Cardiac fibroblast (primary cell): ENCODE measurements at regions not wholly inside any gene's neighbourhood (a gene's known extent, or its start where the extent isn't known, plus 50 kb on each side); places are given as distances from the start of the nearest gene placed in this dataset.
A peak's percentile ranks its signal among the peaks of the same experiment; 100 is the strongest.

Experiments used
- DNase-seq, 2 donors: peaks; one replicate each; pipeline versions ENCODE4 v3.0.0 to v3.0.0-alpha.2; 2010; ENCODE audit warnings: low read depth in 2 of 2
- H3K4me3 ChIP-seq, 2 donors: replicated peaks in 1 of 2; 1 replicate in 1 of 2; 2 replicates in 1 of 2; pipeline ENCODE4 v1.5.1; 2011; ENCODE audit warnings: low read depth in 2 of 2, low read length in 2 of 2, mild to moderate bottlenecking in 2 of 2, moderate library complexity in 1 of 2
- TF ChIP-seq, protein P1 (sequence below): IDR thresholded peaks from one replicate; pipeline ENCODE4 v1.5.1; 2011; ENCODE audit warnings: low read depth, mild to moderate bottlenecking, low read length, inconsistent platforms

DNA sequence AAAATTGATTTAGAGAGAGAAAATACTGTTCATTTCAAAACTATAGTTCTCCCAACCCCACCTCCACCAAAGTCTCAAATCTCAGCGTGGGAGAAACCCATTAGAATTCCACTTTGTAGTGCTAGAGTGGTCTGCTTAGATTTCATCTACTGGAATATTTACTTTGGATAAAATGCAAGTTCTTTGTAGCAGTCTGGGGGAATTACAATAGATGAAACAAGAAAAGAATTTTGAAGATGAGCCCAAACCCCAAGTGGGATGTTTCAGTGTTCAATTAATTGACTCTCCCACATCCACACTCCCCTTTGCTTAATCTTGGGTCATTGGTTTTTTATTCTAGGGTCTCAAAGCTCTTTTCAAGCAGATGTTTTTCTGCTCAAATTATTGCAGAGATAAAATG is 97.8 kb downstream of the RPL22L1 start:
- TF ChIP-seq, protein P1, sequence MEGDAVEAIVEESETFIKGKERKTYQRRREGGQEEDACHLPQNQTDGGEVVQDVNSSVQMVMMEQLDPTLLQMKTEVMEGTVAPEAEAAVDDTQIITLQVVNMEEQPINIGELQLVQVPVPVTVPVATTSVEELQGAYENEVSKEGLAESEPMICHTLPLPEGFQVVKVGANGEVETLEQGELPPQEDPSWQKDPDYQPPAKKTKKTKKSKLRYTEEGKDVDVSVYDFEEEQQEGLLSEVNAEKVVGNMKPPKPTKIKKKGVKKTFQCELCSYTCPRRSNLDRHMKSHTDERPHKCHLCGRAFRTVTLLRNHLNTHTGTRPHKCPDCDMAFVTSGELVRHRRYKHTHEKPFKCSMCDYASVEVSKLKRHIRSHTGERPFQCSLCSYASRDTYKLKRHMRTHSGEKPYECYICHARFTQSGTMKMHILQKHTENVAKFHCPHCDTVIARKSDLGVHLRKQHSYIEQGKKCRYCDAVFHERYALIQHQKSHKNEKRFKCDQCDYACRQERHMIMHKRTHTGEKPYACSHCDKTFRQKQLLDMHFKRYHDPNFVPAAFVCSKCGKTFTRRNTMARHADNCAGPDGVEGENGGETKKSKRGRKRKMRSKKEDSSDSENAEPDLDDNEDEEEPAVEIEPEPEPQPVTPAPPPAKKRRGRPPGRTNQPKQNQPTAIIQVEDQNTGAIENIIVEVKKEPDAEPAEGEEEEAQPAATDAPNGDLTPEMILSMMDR: no peak
- no peak overlapping the region for H3K4me3 ChIP-seq
- DNase-seq: no peak

DNA sequence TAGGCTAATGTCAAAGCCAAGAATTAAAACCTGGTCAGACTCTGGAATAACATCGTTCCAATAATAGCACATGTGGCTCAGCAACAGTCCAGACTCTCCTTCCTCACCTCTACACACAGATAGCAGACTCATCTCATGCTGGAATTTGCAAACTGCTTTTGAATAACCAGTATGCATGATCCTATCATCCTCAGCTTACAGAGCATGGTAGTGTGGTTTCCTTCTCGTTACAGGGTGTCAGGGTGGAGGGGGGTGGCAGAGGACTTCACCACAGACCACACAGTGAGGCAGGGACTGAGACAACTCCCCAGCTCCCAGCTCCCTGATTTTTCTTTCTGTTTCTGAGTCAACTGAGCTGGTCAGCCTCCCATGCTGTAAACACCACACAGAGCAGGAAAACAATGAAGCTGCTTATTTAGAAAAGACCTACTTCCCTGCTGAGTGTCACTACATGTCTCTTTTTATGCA is 101.6 kb downstream of the RPL22L1 start:
- H3K4me3 ChIP-seq: no peak overlapping the region
- TF ChIP-seq, protein P1: no peak
- DNase-seq: no peak

DNA sequence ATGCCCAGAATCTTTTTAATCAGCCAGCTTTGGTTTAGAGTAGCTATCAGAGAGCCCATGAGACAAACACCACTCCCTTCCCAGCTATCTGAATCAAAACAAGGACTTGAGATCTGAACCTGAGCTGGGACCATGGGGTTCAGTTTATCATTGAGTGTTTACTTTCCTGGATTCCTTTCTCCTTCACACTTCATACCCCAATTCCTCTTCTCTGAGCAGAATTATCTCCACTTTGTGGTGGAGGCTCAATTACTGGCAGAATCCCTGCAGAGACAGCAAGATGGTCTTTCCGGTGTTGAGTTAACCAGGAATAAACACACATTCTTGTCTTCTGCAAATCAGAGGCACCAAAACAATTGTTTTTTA is 102.4 kb downstream of the RPL22L1 start:
- TF ChIP-seq, protein P1: no peak
- no peak overlapping the region for H3K4me3 ChIP-seq
- no peak for DNase-seq

DNA sequence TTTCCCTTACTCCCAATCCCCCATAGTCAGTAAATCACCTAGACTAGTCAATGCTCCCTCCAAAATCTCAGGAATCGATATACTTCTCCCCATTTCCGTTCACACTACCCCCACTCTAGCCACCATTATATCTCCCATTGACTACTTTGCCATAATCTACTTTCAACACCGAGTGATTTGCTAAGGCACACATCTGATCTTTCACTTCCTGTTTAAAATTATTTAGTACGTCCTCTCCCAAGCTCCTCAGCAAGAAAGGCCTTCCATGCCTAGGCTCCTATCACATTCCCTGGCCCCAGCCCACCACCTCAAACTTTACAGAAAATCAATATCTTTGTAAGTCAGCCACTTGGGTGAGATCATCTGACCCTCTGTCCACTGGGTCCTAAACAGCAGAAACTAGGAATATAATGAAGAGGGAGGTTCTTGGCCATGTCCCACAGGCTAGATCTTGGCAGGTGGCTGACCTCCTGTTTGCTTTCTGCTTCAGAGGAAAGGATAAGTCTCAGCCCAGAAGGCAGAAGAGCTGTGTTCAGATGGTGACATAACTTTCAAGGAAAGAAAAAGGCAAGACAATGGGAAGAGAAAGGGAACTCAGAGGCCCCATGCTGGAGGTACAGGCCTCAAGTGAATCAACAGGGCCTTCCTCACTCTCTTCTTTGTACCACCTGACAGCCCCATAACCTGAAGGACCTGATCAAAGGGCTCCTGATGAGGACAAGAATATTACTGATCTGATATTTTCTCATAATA is 103.0 kb downstream of the RPL22L1 start:
- no peak overlapping the region for H3K4me3 ChIP-seq

DNA sequence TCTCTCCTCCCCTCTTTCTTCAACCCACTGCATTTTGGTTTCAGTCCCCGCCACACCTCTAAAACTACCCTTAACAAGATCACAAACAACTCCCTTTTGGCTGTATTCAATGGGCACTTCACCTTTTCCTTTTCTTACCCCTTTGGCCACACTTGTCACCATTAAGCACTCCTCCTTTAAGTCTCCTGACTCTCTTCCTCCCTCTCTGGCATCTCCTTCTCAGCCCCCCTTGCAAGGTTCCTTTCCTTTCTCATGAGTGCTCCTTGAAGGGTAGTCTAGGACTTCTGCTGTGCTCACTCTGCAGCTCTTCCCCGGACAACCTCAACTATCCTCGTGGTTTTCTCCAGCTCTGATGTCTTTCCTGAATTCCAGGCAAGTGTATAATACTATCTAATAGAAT is 103.7 kb downstream of the RPL22L1 start:
- no peak for DNase-seq
- TF ChIP-seq, protein P1: no peak
- H3K4me3 ChIP-seq: no peak overlapping the region

More for the DNA sequence above, 103.0 kb downstream of the RPL22L1 start:
- TF ChIP-seq, protein P1: no peak
- no peak for DNase-seq

DNA sequence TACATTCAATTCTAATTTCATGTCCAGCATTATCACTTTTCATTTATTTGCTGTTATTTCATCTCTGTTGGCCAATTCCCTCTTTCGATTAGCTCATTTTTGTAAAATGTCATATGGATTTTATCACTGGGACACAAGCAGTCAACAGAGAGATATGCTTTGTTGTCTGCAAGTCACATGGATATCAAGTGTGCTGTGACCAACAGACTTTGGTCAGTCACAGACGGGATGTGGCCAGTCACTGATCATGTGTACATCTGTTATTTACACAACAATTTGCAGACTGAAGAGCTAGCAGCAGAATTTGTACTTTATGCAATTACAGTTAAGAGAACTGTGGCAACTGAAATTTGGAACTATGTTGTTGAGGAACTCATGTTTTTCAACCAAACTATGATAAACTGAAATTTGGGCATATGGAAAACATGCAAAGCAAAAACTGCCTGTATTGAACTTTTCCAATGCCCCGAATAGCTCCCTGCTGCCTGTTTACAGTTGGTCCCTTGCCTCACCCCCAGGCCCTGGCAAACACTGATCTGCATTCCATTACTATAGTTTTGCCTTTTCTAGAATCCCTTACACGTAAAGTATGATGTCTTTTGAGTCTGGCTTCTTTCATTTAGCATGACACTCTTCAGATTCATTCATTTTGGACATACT is 104.4 kb downstream of the RPL22L1 start:
- no peak overlapping the region for H3K4me3 ChIP-seq

More for the DNA sequence above, 104.4 kb downstream of the RPL22L1 start:
- peak in 1 of 2 donors; percentile 35 for DNase-seq
- TF ChIP-seq, protein P1: no peak
